Mesenchymal stem cell (in vitro differentiated cells and primary cell): ENCODE measurements at regions not wholly inside any gene's neighbourhood (a gene's known extent, or its start where the extent isn't known, plus 50 kb on each side); places are given as distances from the start of the nearest gene placed in this dataset.

ENCODE experiments used
- DNase-seq: peaks from one replicate; pipeline ENCODE4 v3.0.0-alpha.2; 2013
- H2AFZ ChIP-seq: one replicate; pipeline ENCODE4 v1.6.1; 2013; ENCODE audit warnings: low read depth, mild to moderate bottlenecking, control low read depth, inconsistent platforms, low read length, moderate library complexity
- H2AK5ac ChIP-seq: 2 replicates; pipeline ENCODE4 v1.6.1; 2013; ENCODE audit warnings: low read length, moderate library complexity, mild to moderate bottlenecking, inconsistent platforms; ENCODE audit not compliant: severe bottlenecking
- H2BK120ac ChIP-seq: one replicate; pipeline ENCODE4 v1.6.1; 2013; ENCODE audit warnings: low read depth, mild to moderate bottlenecking, inconsistent platforms, low read length, moderate library complexity
- H2BK12ac ChIP-seq, 2 experiments: one replicate each; pipeline ENCODE4 v1.6.1; 2013; ENCODE audit warnings: inconsistent platforms in 2 of 2, low read length in 2 of 2, mild to moderate bottlenecking in 2 of 2, moderate library complexity in 2 of 2, control low read depth in 1 of 2
- H2BK15ac ChIP-seq: one replicate; pipeline ENCODE4 v1.6.1; 2013; ENCODE audit warnings: mild to moderate bottlenecking, low read depth, inconsistent platforms; ENCODE audit not compliant: poor library complexity, severe bottlenecking
- H2BK5ac ChIP-seq: 2 replicates; pipeline ENCODE4 v1.6.1; 2013; ENCODE audit warnings: low read depth, mild to moderate bottlenecking, low read length, control low read depth, inconsistent platforms; ENCODE audit not compliant: poor library complexity, severe bottlenecking
- H3K14ac ChIP-seq, 2 experiments: one replicate each; pipeline ENCODE4 v1.6.1; 2013; ENCODE audit warnings: inconsistent platforms in 2 of 2, low read length in 2 of 2, control low read depth in 1 of 2, mild to moderate bottlenecking in 1 of 2, moderate library complexity in 1 of 2
- H3K18ac ChIP-seq, 2 experiments: one replicate each; pipeline ENCODE4 v1.6.1; 2013; ENCODE audit warnings: inconsistent platforms in 2 of 2, low read length in 2 of 2, control low read depth in 1 of 2, low read depth in 1 of 2, mild to moderate bottlenecking in 1 of 2
- H3K23ac ChIP-seq, 2 experiments: one replicate each; pipeline ENCODE4 v1.6.1; 2013; ENCODE audit warnings: inconsistent platforms in 2 of 2, low read length in 2 of 2, mild to moderate bottlenecking in 2 of 2, moderate library complexity in 2 of 2, control low read depth in 1 of 2
- H3K27ac ChIP-seq: 2 replicates; pipeline ENCODE4 v1.5.1; 2013; ENCODE audit warnings: mild to moderate bottlenecking, moderate library complexity, low read length, control low read depth, inconsistent platforms; ENCODE audit not compliant: poor library complexity, severe bottlenecking
- H3K27me3 ChIP-seq, 2 experiments: 2 replicates each; pipeline versions ENCODE4 v1.6.1 to v1.7.0; 2013; ENCODE audit warnings: low read length in 2 of 2, mild to moderate bottlenecking in 2 of 2, moderate library complexity in 2 of 2, control low read depth in 1 of 2, inconsistent platforms in 1 of 2; ENCODE audit not compliant: control insufficient read depth in 1 of 2, insufficient read depth in 1 of 2
- H3K36me3 ChIP-seq, 2 experiments: 2 replicates each; pipeline versions ENCODE4 v1.6.1 to v1.7.0; 2013; ENCODE audit warnings: low read length in 2 of 2, control low read depth in 1 of 2, inconsistent platforms in 1 of 2, low read depth in 1 of 2, mild to moderate bottlenecking in 1 of 2; ENCODE audit not compliant: insufficient read depth in 2 of 2, control insufficient read depth in 1 of 2
- H3K4ac ChIP-seq, 2 experiments: one replicate each; pipeline ENCODE4 v1.6.1; 2013; ENCODE audit warnings: inconsistent platforms in 2 of 2, low read length in 2 of 2, mild to moderate bottlenecking in 2 of 2, moderate library complexity in 2 of 2, control low read depth in 1 of 2, low read depth in 1 of 2
- H3K4me1 ChIP-seq: 2 replicates; pipeline ENCODE4 v1.6.1; 2013; ENCODE audit warnings: low read depth, low read length, control low read depth; ENCODE audit not compliant: control insufficient read depth, insufficient read depth
- H3K4me2 ChIP-seq: 2 replicates; pipeline ENCODE4 v1.6.1; 2013; ENCODE audit warnings: low read length, mild to moderate bottlenecking, inconsistent platforms; ENCODE audit not compliant: poor library complexity, severe bottlenecking
- H3K4me3 ChIP-seq, 2 experiments: 2 replicates each; pipeline versions ENCODE4 v1.5.1 to v1.7.0; 2013; ENCODE audit warnings: low read length in 2 of 2, mild to moderate bottlenecking in 2 of 2, control low read depth in 1 of 2, low read depth in 1 of 2; ENCODE audit not compliant: insufficient read depth in 1 of 2
- H3K79me1 ChIP-seq: replicated peaks from 2 replicates; pipeline ENCODE4 v1.6.1; 2013; ENCODE audit warnings: mild to moderate bottlenecking, control low read depth, low read length, inconsistent platforms; ENCODE audit not compliant: poor library complexity, severe bottlenecking
- H3K9ac ChIP-seq: 2 replicates; pipeline ENCODE4 v1.7.0; 2013; ENCODE audit warnings: mild to moderate bottlenecking, low read length, moderate library complexity
- H3K9me3 ChIP-seq: 2 replicates; pipeline ENCODE4 v1.7.0; 2013; ENCODE audit warnings: mild to moderate bottlenecking, low read length; ENCODE audit not compliant: control insufficient read depth
- H4K8ac ChIP-seq: one replicate; pipeline ENCODE4 v1.6.1; 2013; ENCODE audit warnings: inconsistent platforms, mild to moderate bottlenecking, low read length, moderate library complexity
- H4K91ac ChIP-seq: one replicate; pipeline ENCODE4 v1.6.1; 2013; ENCODE audit warnings: mild to moderate bottlenecking, low read length, inconsistent platforms
- WGBS: methylation state at CpG from one replicate; pipeline ENCODE4 v1.1.7; 2013; ENCODE audit warnings: mixed read lengths; 5-methylcytosine and 5-hydroxymethylcytosine counted together

DNA sequence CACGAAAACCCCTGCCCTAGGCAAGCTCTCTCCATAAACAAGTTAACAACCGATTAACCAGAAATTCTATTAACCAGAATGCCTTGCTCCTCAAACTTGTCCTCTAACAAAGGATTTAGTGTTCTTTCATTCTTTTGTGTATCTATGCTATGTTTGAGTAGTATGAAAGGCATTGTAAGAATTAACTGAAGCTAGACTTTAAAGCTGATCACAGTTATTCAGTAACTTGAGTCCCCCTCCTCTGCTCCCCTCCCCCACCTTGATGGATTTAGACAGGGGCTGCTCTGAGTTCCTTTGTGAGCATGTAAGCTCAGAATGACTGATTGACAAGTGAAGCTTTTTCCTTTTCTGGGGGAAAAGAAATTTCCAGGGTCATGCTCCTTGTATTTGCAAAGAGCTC is 257.6 kb downstream of the TTLL7 start:
- DNase-seq: no peak

DNA sequence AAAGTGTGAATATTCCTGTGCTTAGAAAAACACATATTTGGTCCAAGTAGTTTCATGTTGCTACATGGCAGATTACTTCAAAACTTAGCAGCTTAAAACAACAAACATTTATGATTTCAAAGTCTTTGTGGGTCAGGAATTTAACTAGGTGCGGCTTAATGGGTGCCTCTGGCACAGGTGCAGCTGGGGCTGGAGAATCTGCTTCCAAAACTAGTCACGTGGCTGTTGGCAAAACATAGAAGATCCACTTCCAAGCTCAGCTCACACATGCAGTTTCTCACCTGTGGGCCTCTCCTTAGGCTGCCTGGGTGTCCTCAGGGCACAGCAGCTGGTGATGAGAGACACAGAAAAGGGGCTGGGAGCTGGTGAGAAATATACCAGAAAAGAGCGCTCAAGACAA is 263.4 kb downstream of the TTLL7 start:
- peak overlapping the region in 1 of 2 experiments; percentile 3 for H3K14ac ChIP-seq
- H3K79me1 ChIP-seq: no peaks in the 10 kb centered on the region
- no peak overlapping the region for H2BK12ac ChIP-seq
- no peak overlapping the region for H3K18ac ChIP-seq
- no peak for DNase-seq
- H2AK5ac ChIP-seq: no peak overlapping the region
- H3K4me2 ChIP-seq: no peak overlapping the region
- no peaks in the 10 kb centered on the region for H3K4me1 ChIP-seq
- no peaks in the 10 kb centered on the region for H3K36me3 ChIP-seq
- no peak overlapping the region for H2BK120ac ChIP-seq
- no peak overlapping the region for H3K27ac ChIP-seq
- H2BK15ac ChIP-seq: no peak overlapping the region
- no peak overlapping the region for H3K4me3 ChIP-seq
- H3K4ac ChIP-seq: no peak overlapping the region
- WGBS: 93% methylated on average over 3 of the region's 3 CpGs
- H3K9me3 ChIP-seq: no peaks in the 10 kb centered on the region
- H3K9ac ChIP-seq: no peak overlapping the region
- no peak overlapping the region for H2BK5ac ChIP-seq
- peaks cover 0 to 3% of the 10 kb centered on the region in 2 experiments for H3K27me3 ChIP-seq
- H4K91ac ChIP-seq: no peak overlapping the region
- no peak overlapping the region for H2AFZ ChIP-seq
- H3K23ac ChIP-seq: no peak overlapping the region
- H4K8ac ChIP-seq: no peak overlapping the region

More for the DNA sequence above, 257.6 kb downstream of the TTLL7 start:
- Histone ChIP-seq H3K27me3 (no peaks in the 10 kb centered on the region), H3K9me3 (no peaks in the 10 kb centered on the region), H3K4me3 (no peak overlapping the region), H3K18ac (no peak overlapping the region), H3K4me2 (no peak overlapping the region), H3K79me1 (no peaks in the 10 kb centered on the region), H3K23ac (no peak overlapping the region), H3K4me1 (no peaks in the 10 kb centered on the region), H3K36me3 (no peaks in the 10 kb centered on the region), H4K91ac (no peak overlapping the region), H2BK15ac (no peak overlapping the region), H3K4ac (no peak overlapping the region), H4K8ac (no peak overlapping the region), H2BK5ac (no peak overlapping the region), H2BK120ac (no peak overlapping the region), H3K14ac (no peak overlapping the region), H3K9ac (no peak overlapping the region), H3K27ac (no peak overlapping the region), H2AK5ac (no peak overlapping the region), H2BK12ac (no peak overlapping the region), H2AFZ (no peak overlapping the region)
- 88% methylated on average over 2 of the region's 2 CpGs for WGBS

DNA sequence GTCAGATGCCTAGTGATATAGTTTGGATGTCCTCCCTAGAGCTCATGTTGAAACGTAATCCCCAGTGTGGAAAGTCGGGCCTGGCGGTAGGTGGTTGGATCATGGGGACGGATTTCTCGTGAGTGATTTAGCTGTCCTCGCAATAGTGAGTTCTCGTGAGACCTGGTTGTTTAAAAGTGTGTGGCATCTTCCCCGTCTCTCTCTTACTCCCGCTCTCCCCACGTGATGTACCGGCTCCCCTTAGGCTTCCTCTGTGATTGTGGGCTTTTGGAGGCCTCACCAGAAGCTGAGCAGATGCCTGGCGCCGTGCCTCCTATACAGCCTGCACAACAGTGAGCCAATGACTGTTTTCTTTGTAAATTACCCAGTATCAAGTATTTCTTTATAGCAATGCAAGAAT is 264.5 kb downstream of the TTLL7 start:
- no peaks in the 10 kb centered on the region for H3K36me3 ChIP-seq
- no peak overlapping the region for H3K23ac ChIP-seq
- no peak overlapping the region for H3K4me2 ChIP-seq
- peak overlapping the region; percentile 39 for H2AFZ ChIP-seq
- H3K9ac ChIP-seq: no peak overlapping the region
- H2BK120ac ChIP-seq: no peak overlapping the region
- no peak overlapping the region for H3K4ac ChIP-seq
- no peak overlapping the region for H3K14ac ChIP-seq
- no peaks in the 10 kb centered on the region for H3K4me1 ChIP-seq
- H4K91ac ChIP-seq: no peak overlapping the region
- no peak overlapping the region for H2AK5ac ChIP-seq
- H4K8ac ChIP-seq: no peak overlapping the region
- no peak overlapping the region for H2BK12ac ChIP-seq
- no peak for DNase-seq
- no peak overlapping the region for H2BK15ac ChIP-seq
- H3K18ac ChIP-seq: no peak overlapping the region
- H3K27me3 ChIP-seq: peaks cover 0 to 3% of the 10 kb centered on the region in 2 experiments
- no peaks in the 10 kb centered on the region for H3K79me1 ChIP-seq
- 97% methylated on average over 11 of the region's 13 CpGs for WGBS
- H3K27ac ChIP-seq: no peak overlapping the region
- H3K9me3 ChIP-seq: no peaks in the 10 kb centered on the region
- H2BK5ac ChIP-seq: no peak overlapping the region
- H3K4me3 ChIP-seq: no peak overlapping the region

DNA sequence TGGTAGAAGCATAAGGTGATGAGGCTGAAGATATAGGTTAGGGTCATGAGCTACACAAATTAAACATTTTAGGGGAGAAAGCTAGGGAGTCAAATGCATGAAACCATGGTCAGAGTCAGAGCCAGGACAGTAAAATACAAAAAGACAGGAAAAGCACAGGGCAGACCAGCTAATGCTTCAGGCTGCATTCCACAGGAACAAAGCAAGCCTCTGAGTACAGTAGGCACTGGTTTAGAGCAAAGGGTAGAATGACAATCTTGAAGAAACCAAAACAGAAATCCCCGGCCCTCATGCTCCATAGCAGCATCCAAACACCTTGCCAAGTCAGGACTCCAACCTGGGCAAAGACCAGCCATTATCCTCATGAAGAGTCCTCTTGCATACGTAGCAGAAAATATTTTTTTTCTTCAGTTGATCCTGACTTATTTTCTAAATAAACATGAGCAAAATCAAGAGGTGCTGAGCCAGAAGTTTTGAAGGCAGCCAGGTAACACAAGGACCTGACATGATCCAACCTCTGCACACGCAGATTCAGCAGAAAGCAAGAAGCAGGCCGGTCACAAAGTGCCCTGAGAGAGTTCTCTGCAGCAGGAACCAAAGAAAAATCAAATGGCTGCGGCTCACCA is 273.1 kb downstream of the TTLL7 start:
- Histone ChIP-seq H3K79me1 (no peaks in the 10 kb centered on the region), H4K8ac (no peak overlapping the region), H3K23ac (no peak overlapping the region), H3K9me3 (no peaks in the 10 kb centered on the region), H3K27me3 (no peaks in the 10 kb centered on the region), H2AK5ac (no peak overlapping the region), H3K36me3 (no peaks in the 10 kb centered on the region), H2AFZ (no peak overlapping the region), H2BK15ac (no peak overlapping the region), H2BK12ac (no peak overlapping the region), H3K4me2 (no peak overlapping the region), H2BK5ac (no peak overlapping the region), H2BK120ac (no peak overlapping the region), H3K4me3 (no peak overlapping the region), H3K27ac (no peak overlapping the region), H3K4ac (no peak overlapping the region), H3K4me1 (no peaks in the 10 kb centered on the region), H3K18ac (no peak overlapping the region), H3K9ac (no peak overlapping the region), H4K91ac (no peak overlapping the region), H3K14ac (no peak overlapping the region)
- DNase-seq: no peak
- WGBS: 90% methylated on average over 4 of the region's 5 CpGs
